Activated naive CD8-positive, alpha-beta T cell treated with anti-CD3 and anti-CD28 coated beads for 36 hours (primary cell): ENCODE measurements at regions not wholly inside any gene's neighbourhood (a gene's known extent, or its start where the extent isn't known, plus 50 kb on each side); places are given as distances from the start of the nearest gene placed in this dataset.

Experiments used
- DNase-seq: peaks from one replicate; pipeline ENCODE4 v3.0.0; 2021
- H3K27ac Mint-ChIP-seq: one replicate; pipeline ENCODE4 v1.8.0; 2022; ENCODE audit warnings: mild to moderate bottlenecking, moderate library complexity, mixed read lengths
- H3K27me3 Mint-ChIP-seq: one replicate; pipeline ENCODE4 v1.8.0; 2022; ENCODE audit warnings: mild to moderate bottlenecking, mixed read lengths
- H3K36me3 Mint-ChIP-seq: one replicate; pipeline ENCODE4 v1.8.0; 2021; ENCODE audit warnings: mild to moderate bottlenecking, mixed read lengths
- H3K4me1 Mint-ChIP-seq: one replicate; pipeline ENCODE4 v1.8.0; 2021; ENCODE audit warnings: mixed read lengths
- H3K4me3 Mint-ChIP-seq: one replicate; pipeline ENCODE4 v1.8.0; 2022; ENCODE audit warnings: mild to moderate bottlenecking, moderate library complexity, mixed read lengths
- H3K9me3 Mint-ChIP-seq: one replicate; pipeline ENCODE4 v1.8.0; 2022; ENCODE audit warnings: mixed read lengths

DNA sequence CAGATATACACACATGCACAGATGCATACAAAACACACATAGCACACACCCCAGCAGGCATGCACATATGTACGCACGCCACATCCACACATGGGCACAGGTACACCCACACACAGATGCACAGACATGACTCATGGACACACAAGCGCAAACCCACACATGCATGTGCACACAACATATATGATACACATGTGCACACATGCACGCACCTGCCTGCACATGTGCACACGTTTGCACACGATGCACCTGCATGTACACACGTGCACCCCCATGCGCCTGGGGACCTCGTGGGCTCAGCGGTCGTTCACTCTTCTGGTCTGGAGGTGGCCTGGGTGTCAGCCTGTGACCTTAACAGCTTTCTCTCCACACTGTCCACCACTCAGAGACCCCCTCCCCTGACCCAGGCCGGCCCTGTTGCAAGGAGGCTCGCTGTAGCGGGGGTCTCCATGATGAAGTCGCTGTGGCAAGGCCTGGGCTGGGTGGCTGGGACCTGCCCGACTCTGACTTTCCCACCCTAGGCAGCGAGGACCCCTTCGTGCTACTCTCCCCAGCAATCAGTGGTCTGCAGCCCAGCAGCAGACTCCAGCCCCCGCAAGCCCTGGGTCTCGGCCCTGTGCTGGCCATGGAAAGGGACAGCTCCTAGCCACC lies 92.1 kb upstream of the TTC34 start:
- H3K4me3 Mint-ChIP-seq: no peak overlapping the region
- no peak overlapping the region for H3K27ac Mint-ChIP-seq
- H3K27me3 Mint-ChIP-seq: peaks cover 5% of the 10 kb centered on the region
- H3K9me3 Mint-ChIP-seq: peaks cover 3% of the 10 kb centered on the region
- no peaks in the 10 kb centered on the region for H3K36me3 Mint-ChIP-seq
- H3K4me1 Mint-ChIP-seq: peaks cover 4% of the 10 kb centered on the region
- no peak for DNase-seq

DNA sequence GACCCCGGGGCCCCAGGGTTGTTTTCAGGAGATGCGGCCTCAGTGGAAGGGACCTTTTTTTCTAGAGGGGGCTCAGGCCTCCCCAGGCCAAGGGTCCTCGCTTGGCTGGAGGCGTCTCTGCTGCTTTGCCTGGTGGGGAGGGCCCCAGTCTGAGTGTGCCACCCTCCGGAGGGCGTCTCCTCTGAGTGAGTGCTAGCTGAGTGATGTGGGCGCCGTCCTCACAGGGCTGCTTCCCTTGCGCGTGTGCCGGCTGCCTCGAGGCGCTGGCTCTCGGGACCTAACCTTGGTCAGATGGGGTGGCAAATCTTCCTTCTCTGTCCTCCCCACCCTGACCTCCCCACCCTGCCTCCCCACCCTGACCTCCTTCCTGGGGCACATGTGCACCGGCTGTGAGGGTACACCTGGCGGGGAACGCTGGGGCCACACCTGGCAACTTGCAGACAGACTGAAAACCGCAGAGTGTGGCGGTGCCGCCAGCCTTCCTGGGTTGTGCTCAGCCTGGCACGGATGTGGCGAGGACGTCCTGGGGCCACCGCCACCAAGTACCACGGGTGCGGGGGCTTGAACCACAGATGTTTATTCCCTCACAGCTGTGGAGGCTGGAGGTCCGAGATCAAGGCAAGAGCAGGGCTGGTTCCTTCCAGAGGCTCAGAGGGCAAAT lies 93.0 kb upstream of the TTC34 start:
- H3K27ac Mint-ChIP-seq: no peak overlapping the region
- H3K27me3 Mint-ChIP-seq: no peaks in the 10 kb centered on the region
- no peak for DNase-seq
- H3K36me3 Mint-ChIP-seq: no peaks in the 10 kb centered on the region
- H3K4me1 Mint-ChIP-seq: no peaks in the 10 kb centered on the region
- H3K9me3 Mint-ChIP-seq: peaks cover 3% of the 10 kb centered on the region
- no peak overlapping the region for H3K4me3 Mint-ChIP-seq

DNA sequence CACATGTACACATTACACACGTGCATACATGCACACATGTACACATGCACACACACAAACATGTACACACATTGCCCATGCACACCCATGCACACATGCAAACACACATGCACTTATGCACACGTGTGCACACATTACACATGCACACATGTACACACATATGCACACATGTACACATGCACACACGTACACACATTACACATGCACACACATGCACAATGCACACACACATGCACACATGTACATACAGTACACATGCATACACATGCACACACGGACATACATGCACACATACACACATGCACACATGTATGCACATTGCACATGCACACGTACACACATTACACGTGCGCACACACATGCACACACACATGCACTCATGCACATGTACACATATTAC lies 95.3 kb upstream of the TTC34 start:
- Mint-ChIP-seq H3K9me3 (peaks cover 3% of the 10 kb centered on the region), H3K27me3 (no peaks in the 10 kb centered on the region), H3K4me1 (no peaks in the 10 kb centered on the region), H3K27ac (no peak overlapping the region), H3K36me3 (no peaks in the 10 kb centered on the region), H3K4me3 (no peak overlapping the region)
- no peak for DNase-seq

DNA sequence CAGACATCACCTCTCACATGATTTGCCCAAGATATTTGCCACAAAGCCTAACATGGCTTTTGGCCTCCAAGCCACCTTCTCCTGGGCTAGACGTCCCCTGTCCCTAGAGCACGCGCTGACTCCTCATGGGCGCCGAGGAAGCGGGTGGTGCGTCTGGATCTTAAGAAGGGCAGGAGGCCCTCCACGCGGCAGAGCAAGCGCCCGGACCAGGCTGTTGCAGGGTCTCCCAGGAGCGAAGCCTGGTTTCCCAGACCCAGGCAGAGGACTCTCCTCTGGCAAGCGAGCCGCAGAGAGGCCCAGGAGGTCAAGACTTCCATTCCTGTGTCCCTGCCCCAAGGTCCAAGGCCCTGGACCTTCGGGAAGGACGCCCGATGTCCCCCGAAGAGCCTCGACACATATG lies 101.7 kb upstream of the TTC34 start:
- no peak overlapping the region for H3K27ac Mint-ChIP-seq
- no peaks in the 10 kb centered on the region for H3K36me3 Mint-ChIP-seq
- DNase-seq: no peak
- H3K4me1 Mint-ChIP-seq: no peaks in the 10 kb centered on the region
- H3K4me3 Mint-ChIP-seq: no peak overlapping the region
- no peaks in the 10 kb centered on the region for H3K9me3 Mint-ChIP-seq
- no peaks in the 10 kb centered on the region for H3K27me3 Mint-ChIP-seq

DNA sequence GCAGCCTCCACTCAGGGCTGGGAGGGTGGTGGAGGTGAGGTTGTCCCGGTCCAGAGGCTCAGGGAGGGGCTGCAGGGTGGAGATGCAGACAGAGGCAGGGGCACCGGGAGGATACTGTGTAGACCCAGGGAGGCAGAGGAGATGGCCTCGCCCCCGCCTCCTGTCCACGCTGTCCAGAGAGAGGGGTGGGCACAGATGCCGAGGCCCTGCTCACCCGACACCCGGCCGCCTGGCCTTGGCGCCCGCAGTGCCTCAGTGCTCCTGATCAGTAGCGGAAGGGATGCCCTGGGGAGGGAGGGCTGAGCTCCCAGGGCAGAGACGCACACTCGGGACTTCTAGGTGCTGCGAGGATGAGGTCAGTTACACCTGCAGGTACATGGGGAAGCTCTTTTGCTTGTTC lies 102.7 kb upstream of the TTC34 start:
- Mint-ChIP-seq H3K4me1 (no peaks in the 10 kb centered on the region), H3K27me3 (no peaks in the 10 kb centered on the region), H3K36me3 (no peaks in the 10 kb centered on the region), H3K27ac (no peak overlapping the region), H3K4me3 (no peak overlapping the region), H3K9me3 (no peaks in the 10 kb centered on the region)
- no peak for DNase-seq

DNA sequence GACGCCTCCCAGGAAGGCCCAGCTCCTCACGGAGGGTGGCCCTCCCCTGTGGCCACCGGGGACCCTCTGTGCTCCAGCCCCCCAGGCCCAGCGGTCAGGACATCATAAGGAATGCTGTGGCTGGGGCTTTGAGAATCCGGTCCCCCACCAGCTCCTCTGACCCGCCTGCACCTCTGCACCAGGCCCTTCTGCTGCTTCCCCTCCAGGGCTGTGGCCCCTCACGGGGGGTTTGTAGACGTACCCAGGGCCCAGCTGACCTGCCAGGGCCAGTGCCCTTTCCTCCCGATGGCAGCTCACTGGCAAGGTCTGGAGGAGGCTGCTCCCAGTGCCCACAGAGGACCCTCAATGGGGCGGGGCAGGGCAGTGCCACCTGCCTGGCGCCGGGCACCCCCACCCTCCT lies 103.9 kb upstream of the TTC34 start:
- Mint-ChIP-seq H3K27ac (no peak overlapping the region), H3K36me3 (no peaks in the 10 kb centered on the region), H3K9me3 (no peaks in the 10 kb centered on the region), H3K4me3 (no peak overlapping the region), H3K27me3 (no peaks in the 10 kb centered on the region), H3K4me1 (no peaks in the 10 kb centered on the region)
- DNase-seq: no peak

DNA sequence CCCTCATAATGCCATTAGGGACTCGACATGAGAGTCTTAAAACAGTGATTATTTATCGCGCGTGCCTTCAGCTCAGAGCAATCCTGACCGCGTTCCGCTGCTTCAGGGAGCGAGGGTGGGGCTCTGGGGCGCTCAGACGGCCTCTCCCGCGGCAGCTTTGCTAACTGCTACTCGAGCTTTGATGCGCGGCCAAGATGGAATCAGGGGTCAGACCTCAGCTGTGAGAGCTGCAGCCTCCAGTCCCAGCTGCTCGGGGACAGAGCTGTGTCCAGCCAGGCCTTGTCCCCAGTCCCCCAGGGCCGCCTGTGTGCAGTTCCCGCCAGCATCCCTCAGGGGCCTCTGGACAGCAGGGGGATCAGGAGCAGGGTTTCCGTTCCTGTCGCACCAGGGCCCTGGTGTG lies 104.6 kb upstream of the TTC34 start:
- H3K27me3 Mint-ChIP-seq: no peaks in the 10 kb centered on the region
- no peaks in the 10 kb centered on the region for H3K4me1 Mint-ChIP-seq
- DNase-seq: no peak
- no peaks in the 10 kb centered on the region for H3K36me3 Mint-ChIP-seq
- H3K4me3 Mint-ChIP-seq: no peak overlapping the region
- no peaks in the 10 kb centered on the region for H3K9me3 Mint-ChIP-seq
- H3K27ac Mint-ChIP-seq: no peak overlapping the region

DNA sequence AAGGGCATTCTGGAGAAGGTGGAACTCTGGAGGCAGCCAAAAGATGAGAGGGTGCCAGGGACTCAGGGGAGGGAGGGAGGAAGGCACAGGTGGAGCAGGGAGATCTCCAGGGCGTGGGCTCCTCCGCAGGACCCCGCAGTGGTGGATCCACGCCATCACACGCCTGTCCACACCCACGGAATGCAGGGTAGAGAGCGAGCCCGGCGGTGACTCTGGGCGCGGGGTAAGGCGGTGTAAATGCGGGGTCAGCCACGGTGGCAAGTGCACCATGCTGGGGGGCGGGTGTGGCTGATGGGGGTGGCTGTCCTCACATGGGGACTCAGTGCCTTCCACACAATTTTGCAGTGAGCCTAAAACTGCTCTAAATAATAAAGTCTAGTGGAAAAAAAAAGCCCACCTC lies 105.1 kb upstream of the TTC34 start:
- Mint-ChIP-seq H3K4me1 (no peaks in the 10 kb centered on the region), H3K27ac (no peak overlapping the region), H3K9me3 (no peaks in the 10 kb centered on the region), H3K36me3 (no peaks in the 10 kb centered on the region), H3K4me3 (no peak overlapping the region), H3K27me3 (no peaks in the 10 kb centered on the region)
- DNase-seq: no peak

DNA sequence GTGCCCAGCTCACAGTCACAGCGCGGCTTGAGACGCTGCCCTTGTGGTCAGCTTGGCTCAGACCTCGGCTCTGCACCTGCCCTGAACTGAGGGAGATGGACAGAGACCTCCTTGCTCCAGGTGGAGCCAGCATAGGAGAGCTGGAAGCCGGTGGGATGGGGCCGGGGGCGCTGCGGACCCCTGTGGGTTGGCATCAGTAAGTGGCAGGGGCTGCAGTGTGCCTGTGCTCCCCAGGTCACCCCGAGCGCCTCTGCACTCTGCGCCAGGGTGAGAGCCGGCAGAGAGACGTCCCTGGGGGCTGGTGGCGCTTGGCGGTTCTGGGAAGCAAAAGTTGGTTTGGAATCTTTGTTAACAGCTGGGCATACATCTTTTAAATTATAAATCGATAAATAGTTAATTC lies 105.6 kb upstream of the TTC34 start:
- Mint-ChIP-seq H3K9me3 (no peaks in the 10 kb centered on the region), H3K27me3 (no peaks in the 10 kb centered on the region), H3K36me3 (no peaks in the 10 kb centered on the region)

DNA sequence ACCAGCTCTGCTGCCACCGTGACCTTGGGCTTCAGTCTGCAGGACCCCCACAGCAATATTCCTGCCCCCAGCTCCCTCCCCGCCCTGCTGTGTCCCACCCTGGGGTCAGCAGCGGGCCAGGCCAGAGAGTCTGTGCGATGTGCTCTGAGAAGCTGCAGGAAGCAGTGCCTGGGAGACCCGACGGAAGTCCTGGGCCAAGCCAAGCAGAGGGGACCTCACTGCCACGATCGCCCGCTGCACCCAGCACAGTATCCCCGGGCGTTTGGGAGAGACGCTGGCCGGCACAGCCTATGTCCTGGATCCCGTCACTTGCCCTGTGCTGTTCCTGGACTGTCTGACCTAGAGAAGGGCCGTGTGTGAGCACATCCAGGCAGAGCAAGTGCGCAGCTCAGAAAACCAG lies 106.6 kb upstream of the TTC34 start:
- H3K27ac Mint-ChIP-seq: no peak overlapping the region
- no peaks in the 10 kb centered on the region for H3K4me1 Mint-ChIP-seq
- H3K9me3 Mint-ChIP-seq: no peaks in the 10 kb centered on the region
- H3K27me3 Mint-ChIP-seq: no peaks in the 10 kb centered on the region
- DNase-seq: no peak
- H3K36me3 Mint-ChIP-seq: no peaks in the 10 kb centered on the region
- H3K4me3 Mint-ChIP-seq: no peak overlapping the region

More for the DNA sequence above, 105.6 kb upstream of the TTC34 start:
- H3K4me3 Mint-ChIP-seq: no peak overlapping the region
- no peak overlapping the region for H3K27ac Mint-ChIP-seq
- H3K4me1 Mint-ChIP-seq: no peaks in the 10 kb centered on the region
- DNase-seq: no peak

DNA sequence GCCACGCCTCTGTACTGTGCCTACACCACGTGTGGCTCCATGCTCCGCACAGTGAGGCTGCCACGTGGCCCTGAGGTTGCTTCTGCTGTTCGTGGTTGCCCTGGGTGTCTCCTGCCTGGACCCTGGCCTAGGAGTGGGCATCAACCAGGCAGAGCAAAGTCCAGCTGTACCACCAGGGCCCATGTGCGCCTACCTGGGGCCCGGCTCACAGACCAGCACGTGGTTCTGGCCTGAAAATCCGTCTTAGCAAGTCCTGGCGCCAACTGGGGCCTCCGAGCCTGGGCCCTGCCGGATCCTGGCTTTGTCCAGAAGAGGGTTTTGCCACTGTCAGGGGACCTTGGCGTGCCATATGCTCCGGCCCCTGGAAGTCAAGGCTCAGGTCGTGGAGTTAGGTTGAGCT lies 107.1 kb upstream of the TTC34 start:
- Mint-ChIP-seq H3K27me3 (no peaks in the 10 kb centered on the region), H3K27ac (no peak overlapping the region), H3K9me3 (no peaks in the 10 kb centered on the region), H3K4me1 (no peaks in the 10 kb centered on the region), H3K36me3 (no peaks in the 10 kb centered on the region), H3K4me3 (no peak overlapping the region)
- no peak for DNase-seq

DNA sequence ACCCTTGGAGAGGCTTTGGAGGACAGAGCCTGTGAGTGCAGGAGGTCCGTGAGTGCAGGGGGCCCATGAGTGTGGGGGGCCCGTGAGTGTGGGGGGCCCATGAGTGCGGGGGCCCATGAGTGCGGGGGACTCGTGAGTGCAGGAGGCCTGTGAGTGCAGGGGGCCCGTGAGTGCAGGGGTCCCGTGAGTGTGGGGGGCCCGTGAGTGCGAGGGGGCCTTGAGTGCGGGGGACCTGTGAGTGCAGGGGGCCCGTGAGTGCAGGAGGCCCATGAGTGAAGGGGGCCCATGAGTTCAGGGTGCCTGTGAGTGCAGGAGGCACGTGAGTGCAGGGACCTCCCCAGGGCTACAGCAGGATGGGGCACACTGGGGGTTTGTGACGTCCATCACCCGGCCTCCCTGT lies 108.3 kb upstream of the TTC34 start:
- Mint-ChIP-seq H3K4me1 (no peaks in the 10 kb centered on the region), H3K27me3 (no peaks in the 10 kb centered on the region), H3K36me3 (no peaks in the 10 kb centered on the region), H3K27ac (no peak overlapping the region), H3K9me3 (no peaks in the 10 kb centered on the region), H3K4me3 (no peak overlapping the region)
- DNase-seq: no peak

DNA sequence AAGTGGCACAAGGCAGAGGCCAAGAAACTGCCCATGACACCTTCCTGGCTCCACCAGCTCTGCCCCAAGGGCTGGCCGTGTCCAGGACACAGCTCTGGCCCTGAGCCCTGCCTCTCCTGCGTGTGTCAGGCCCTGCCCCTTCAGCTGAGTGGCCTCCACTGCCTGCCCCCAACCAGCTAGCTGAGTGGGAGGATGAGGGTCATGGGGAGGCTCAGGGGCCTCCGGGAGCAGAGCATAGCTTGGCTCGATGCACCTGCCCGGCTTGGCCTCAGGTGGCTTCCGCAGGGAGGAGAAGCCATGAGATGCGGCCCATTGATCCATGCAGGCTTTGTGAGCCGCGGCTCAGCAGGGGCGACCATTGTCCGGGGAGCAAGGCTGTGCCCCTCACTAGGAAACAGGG lies 108.7 kb upstream of the TTC34 start:
- no peaks in the 10 kb centered on the region for H3K4me1 Mint-ChIP-seq
- H3K4me3 Mint-ChIP-seq: no peak overlapping the region
- H3K27me3 Mint-ChIP-seq: no peaks in the 10 kb centered on the region

DNA sequence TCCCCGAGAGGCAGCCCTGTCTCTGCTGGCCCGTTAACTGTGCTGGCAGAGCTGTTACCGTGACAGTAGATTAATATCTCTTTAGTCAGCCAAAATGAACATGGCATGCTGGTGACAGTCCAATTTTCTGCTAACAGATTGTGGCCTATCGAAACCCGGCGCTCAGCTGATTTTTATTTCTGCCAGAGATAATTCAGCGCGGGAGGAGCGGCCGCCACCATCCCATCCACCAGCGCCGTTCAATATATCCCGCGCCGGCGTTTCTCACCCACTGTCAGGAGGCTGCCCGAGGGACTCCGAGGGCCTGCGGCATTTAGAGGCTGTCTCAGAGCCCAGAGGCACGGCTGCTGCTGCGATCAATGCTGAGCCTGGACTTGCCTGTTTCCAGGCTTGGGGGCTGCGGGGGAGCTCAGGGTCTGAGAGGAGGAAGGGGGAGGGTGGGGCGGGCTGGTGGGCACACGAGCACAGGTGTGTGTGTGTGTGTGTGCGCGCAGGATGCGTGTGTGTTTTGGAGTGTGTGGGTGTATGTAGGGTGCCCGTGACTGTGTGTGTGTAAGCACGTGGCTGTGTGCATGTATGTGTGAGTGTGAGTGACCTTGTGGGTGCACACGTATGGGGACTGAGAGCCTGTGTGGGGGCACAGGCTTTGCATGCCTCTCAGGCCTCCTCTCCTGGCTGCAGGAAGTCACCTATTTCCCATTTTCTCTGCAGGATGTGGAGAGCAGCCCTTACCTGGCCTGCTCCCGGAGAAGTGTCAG lies 109.7 kb upstream of the ACTRT2 start:
- H3K27ac Mint-ChIP-seq: no peak overlapping the region
- peaks cover 6% of the 10 kb centered on the region for H3K9me3 Mint-ChIP-seq
- DNase-seq: no peak
- H3K36me3 Mint-ChIP-seq: no peaks in the 10 kb centered on the region
- no peaks in the 10 kb centered on the region for H3K27me3 Mint-ChIP-seq
- H3K4me3 Mint-ChIP-seq: no peak overlapping the region
- H3K4me1 Mint-ChIP-seq: no peaks in the 10 kb centered on the region

More for the DNA sequence above, 108.7 kb upstream of the TTC34 start:
- Mint-ChIP-seq H3K9me3 (no peaks in the 10 kb centered on the region), H3K27ac (no peak overlapping the region), H3K36me3 (no peaks in the 10 kb centered on the region)
- DNase-seq: no peak

DNA sequence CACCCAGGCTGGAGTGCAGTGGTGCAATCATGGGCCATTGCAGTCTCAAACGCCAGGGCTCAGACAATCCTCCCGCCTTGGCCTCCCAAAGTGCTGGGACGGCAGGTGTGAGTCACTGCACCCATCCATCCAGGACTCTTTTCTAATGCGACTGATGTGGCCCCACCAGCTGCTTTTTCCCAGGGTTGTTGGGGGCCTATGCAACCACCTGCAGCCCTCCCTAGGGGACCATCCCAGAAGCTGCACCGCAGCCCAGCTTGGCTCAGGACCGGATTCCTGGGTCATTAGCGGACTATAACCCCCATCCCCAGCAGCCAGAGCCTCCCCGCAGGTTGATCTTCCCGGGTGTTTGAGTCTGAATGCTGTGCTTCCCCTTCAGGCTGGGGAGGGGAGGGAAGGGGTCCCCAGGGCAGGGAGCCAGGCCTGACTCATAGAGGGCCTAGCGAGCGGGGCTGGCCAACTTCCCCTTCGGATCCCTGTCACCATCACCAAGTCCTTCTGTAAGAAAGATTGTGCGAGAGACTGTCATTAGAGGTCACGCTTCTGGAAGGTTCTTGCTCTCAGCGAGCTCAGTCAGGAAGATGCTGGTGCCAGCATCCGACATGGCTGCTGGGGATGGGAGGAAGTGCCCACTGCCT lies 108.7 kb upstream of the ACTRT2 start:
- Mint-ChIP-seq H3K4me1 (no peaks in the 10 kb centered on the region), H3K36me3 (no peaks in the 10 kb centered on the region), H3K27me3 (no peaks in the 10 kb centered on the region), H3K27ac (no peak overlapping the region), H3K9me3 (peaks cover 6% of the 10 kb centered on the region), H3K4me3 (no peak overlapping the region)
- DNase-seq: no peak
